Cardiac fibroblast (primary cell): ENCODE measurements at regions not wholly inside any gene's neighbourhood (a gene's known extent, or its start where the extent isn't known, plus 50 kb on each side); places are given as distances from the start of the nearest gene placed in this dataset.
"Not testable (repeated sequence)": the region's sequence is repeated elsewhere in the genome, so short reads cannot be mapped to it uniquely, and the experiment has no call there.

Experiments used
- DNase-seq, 2 donors: peaks; one replicate each; pipeline versions ENCODE4 v3.0.0 to v3.0.0-alpha.2; 2010; ENCODE audit warnings: low read depth in 2 of 2
- H3K4me3 ChIP-seq, 2 donors: replicated peaks in 1 of 2; 1 replicate in 1 of 2; 2 replicates in 1 of 2; pipeline ENCODE4 v1.5.1; 2011; ENCODE audit warnings: low read depth in 2 of 2, low read length in 2 of 2, mild to moderate bottlenecking in 2 of 2, moderate library complexity in 1 of 2
- TF ChIP-seq, protein P1 (sequence below): IDR thresholded peaks from one replicate; pipeline ENCODE4 v1.5.1; 2011; ENCODE audit warnings: low read depth, mild to moderate bottlenecking, low read length, inconsistent platforms

- TF ChIP-seq, protein P1, sequence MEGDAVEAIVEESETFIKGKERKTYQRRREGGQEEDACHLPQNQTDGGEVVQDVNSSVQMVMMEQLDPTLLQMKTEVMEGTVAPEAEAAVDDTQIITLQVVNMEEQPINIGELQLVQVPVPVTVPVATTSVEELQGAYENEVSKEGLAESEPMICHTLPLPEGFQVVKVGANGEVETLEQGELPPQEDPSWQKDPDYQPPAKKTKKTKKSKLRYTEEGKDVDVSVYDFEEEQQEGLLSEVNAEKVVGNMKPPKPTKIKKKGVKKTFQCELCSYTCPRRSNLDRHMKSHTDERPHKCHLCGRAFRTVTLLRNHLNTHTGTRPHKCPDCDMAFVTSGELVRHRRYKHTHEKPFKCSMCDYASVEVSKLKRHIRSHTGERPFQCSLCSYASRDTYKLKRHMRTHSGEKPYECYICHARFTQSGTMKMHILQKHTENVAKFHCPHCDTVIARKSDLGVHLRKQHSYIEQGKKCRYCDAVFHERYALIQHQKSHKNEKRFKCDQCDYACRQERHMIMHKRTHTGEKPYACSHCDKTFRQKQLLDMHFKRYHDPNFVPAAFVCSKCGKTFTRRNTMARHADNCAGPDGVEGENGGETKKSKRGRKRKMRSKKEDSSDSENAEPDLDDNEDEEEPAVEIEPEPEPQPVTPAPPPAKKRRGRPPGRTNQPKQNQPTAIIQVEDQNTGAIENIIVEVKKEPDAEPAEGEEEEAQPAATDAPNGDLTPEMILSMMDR, result no peak
- DNase-seq, result no peak
- H3K4me3 ChIP-seq, result no peak overlapping the region
These were observed 72.9 kb upstream of the SPIN4 start for GRCh38 chrX:63424063-63424462.

GRCh38 chrX:63421411-63421810 is 70.3 kb upstream of the SPIN4 start:
- no peak for DNase-seq
- no peak overlapping the region for H3K4me3 ChIP-seq
- TF ChIP-seq, protein P1, result peak; percentile 15

- TF ChIP-seq, protein P1, result no peak
- no peak for DNase-seq
These were observed 67.1 kb upstream of the SPIN4 start for GRCh38 chrX:63418211-63418610.

GRCh38 chrX:63417649-63418048 is 66.5 kb upstream of the SPIN4 start:
- DNase-seq, result no peak

More at GRCh38 chrX:63418211-63418610, 67.1 kb upstream of the SPIN4 start:
- H3K4me3 ChIP-seq, result no peak overlapping the region

DNA sequence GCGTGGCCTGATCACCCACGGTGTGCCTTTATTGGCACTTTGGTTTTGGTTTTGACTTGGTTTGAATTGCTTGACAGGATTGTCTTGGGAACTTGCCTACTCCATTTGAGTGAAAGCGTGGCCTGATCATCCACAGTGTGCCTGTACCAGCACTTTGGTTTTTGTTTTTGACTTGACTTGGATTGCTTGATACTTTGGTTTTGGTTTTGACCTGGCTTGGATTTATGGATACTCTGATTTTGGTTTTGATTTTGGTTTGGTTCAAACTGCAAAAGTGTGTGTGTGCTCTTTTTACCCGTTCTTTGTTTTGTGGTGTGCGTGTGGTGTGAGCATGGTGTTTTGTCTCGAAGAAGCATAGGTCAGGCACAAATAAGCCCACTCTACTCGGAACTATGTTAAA is 58.8 kb upstream of the SPIN4 start:
- H3K4me3 ChIP-seq, DNase-seq: not testable (repeated sequence)

More at GRCh38 chrX:63417649-63418048, 66.5 kb upstream of the SPIN4 start:
- TF ChIP-seq, protein P1, result no peak
- no peak overlapping the region for H3K4me3 ChIP-seq

- TF ChIP-seq, protein P1, result no peak
- no peak for DNase-seq
- no peak overlapping the region for H3K4me3 ChIP-seq
These were observed 56.9 kb upstream of the SPIN4 start for GRCh38 chrX:63408050-63408449.

DNA sequence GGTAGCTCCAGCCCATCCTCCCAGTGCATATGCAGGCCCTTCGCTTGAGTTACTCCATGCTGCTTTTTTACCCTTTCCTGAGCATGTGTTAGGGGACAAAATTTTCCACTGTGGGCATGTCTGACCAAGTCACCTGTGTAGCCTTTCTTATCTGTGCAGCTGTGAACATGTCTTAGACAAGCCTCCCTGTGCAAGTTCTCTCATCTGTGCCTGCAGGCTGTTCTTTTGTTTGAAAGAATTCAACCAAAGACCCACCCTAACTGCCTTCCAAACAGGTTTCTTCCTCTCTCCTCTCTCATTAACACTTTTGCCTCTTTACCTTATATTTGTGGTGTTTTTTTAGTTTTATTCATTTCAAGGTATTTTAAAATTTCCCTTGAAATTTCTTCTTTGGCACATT is 53.2 kb upstream of the SPIN4 start:
- DNase-seq, result no peak
- H3K4me3 ChIP-seq, result no peak overlapping the region
- TF ChIP-seq, protein P1, result no peak

GRCh38 chrX:63402106-63402505 is 51.0 kb upstream of the SPIN4 start:
- no peak for DNase-seq
- TF ChIP-seq, protein P1, result no peak
- H3K4me3 ChIP-seq, result no peak overlapping the region
